Caco-2 (cell line): ENCODE measurements at regions not wholly inside any gene's neighbourhood (a gene's known extent, or its start where the extent isn't known, plus 50 kb on each side); places are given as distances from the start of the nearest gene placed in this dataset.

Source experiments
- BruUV-seq: library from RNA; stranded (reverse); fragments of 400-500 nt; replicated peaks from 2 replicates; lab custom pipeline; 2021; lab: Mats Ljungman, UMichigan
- CTCF ChIA-PET: fragments of 300-600 bp; sonication (Branson Sonifier 250); formaldehyde crosslinking; loops from one replicate; lab custom pipeline; 2022; ENCODE audit warnings: antibody characterized with exemption; lab: Charles Lee
- POLR2A ChIA-PET: fragments of 300-600 bp; sonication (Branson Sonifier 250); formaldehyde crosslinking; loops from one replicate; lab custom pipeline; 2022; ENCODE audit warnings: antibody characterized with exemption; lab: Charles Lee
- DNase-seq, 2 experiments: peaks; one replicate each; pipeline versions ENCODE4 v3.0.0 to v3.0.0-alpha.2; 2020 to 2022
- H3K27me3 ChIP-seq: replicated peaks from 2 replicates; pipeline ENCODE4 v1.6.0; 2011; ENCODE audit warnings: low read length; ENCODE audit not compliant: control insufficient read depth, insufficient read depth
- H3K36me3 ChIP-seq: 2 replicates; pipeline ENCODE4 v1.5.1; 2011; ENCODE audit warnings: low read length; ENCODE audit not compliant: control insufficient read depth, insufficient read depth
- H3K4me1 ChIP-seq: fragments of 250-450 bp; sonication (Bioruptor Pico); 2 replicates; pipeline ENCODE4 v1.5.1; 2020; ENCODE audit warnings: mild to moderate bottlenecking
- H3K4me3 ChIP-seq: 2 replicates; pipeline ENCODE4 v1.5.1; 2011; ENCODE audit warnings: low read depth, mild to moderate bottlenecking, control low read depth, low read length
- H3K9me3 ChIP-seq: fragments of 250-450 bp; sonication (Bioruptor Pico); 2 replicates; pipeline ENCODE4 v1.5.1; 2020; ENCODE audit warnings: mild to moderate bottlenecking, moderate library complexity
- H3K27ac Mint-ChIP-seq: one replicate; pipeline ENCODE4 v1.8.0; 2022; ENCODE audit warnings: mixed read lengths; ENCODE audit not compliant: unreplicated experiment
- H3K27me3 Mint-ChIP-seq: one replicate; pipeline ENCODE4 v1.8.0; 2022; ENCODE audit warnings: mixed read lengths; ENCODE audit not compliant: insufficient read depth, unreplicated experiment
- H3K36me3 Mint-ChIP-seq: one replicate; pipeline ENCODE4 v1.8.0; 2022; ENCODE audit warnings: mild to moderate bottlenecking, mixed read lengths; ENCODE audit not compliant: insufficient read depth, unreplicated experiment
- H3K4me1 Mint-ChIP-seq: one replicate; pipeline ENCODE4 v1.8.0; 2022; ENCODE audit warnings: low read depth, mixed read lengths; ENCODE audit not compliant: unreplicated experiment
- H3K4me3 Mint-ChIP-seq: one replicate; pipeline ENCODE4 v1.8.0; 2022; ENCODE audit warnings: mild to moderate bottlenecking, moderate library complexity, mixed read lengths; ENCODE audit not compliant: unreplicated experiment
- H3K9me3 Mint-ChIP-seq: one replicate; pipeline ENCODE4 v1.8.0; 2022; ENCODE audit warnings: mixed read lengths; ENCODE audit not compliant: unreplicated experiment
- intact Hi-C: fragments of 100-400 bp; cut with micrococcal nuclease; formaldehyde crosslinking; loops from one replicate; pipeline ENCODE4 v1.10.0; 2022; ENCODE audit not compliant: unreplicated experiment
- TF ChIP-seq, protein P1 (sequence below), 2 experiments: fragments of 200-600 bp in 1 of 2; IDR thresholded peaks; 1 replicate in 1 of 2; 2 replicates in 1 of 2; pipeline versions ENCODE4 v1.5.1 to v1.8.0; 2011 to 2022; ENCODE audit warnings: antibody characterized with exemption in 1 of 2, control low read depth in 1 of 2, inconsistent platforms in 1 of 2, low read depth in 1 of 2, low read length in 1 of 2, mild to moderate bottlenecking in 1 of 2, moderate library complexity in 1 of 2; ENCODE audit not compliant: insufficient read depth in 1 of 2, severe bottlenecking in 1 of 2, unreplicated experiment in 1 of 2

DNA sequence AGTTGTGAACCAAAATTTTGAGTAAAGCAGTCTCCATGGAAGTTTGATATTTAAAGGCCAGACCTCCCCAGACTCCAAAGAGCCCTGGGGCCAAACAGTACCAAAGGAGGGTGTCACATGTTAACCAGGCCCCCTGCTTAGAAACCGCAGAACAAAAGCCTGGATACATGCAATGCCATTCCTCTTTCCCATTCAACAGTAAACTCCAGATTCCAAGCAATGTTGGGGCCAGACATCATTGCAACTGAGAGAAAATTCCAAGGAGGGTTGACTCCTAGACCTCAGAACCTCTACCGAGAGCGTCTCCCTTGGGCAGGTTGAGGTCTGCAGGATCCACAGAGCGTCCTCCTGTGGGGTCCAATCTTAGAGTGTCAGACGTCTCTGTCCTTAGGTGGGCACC is 404.4 kb upstream of the SYT4 start:
- H3K4me3 Mint-ChIP-seq, result no peak overlapping the region
- peaks cover 3% of the 10 kb centered on the region for H3K27me3 Mint-ChIP-seq
- no peaks in the 10 kb centered on the region for H3K4me1 Mint-ChIP-seq
- Histone ChIP-seq H3K4me1 (no peaks in the 10 kb centered on the region), H3K9me3 (no peaks in the 10 kb centered on the region), H3K4me3 (no peak overlapping the region), H3K36me3 (no peaks in the 10 kb centered on the region), H3K27me3 (no peaks in the 10 kb centered on the region)
- DNase-seq, result no peak
- ChIA-PET CTCF (no interaction called here), POLR2A (no interaction called here)
- H3K27ac Mint-ChIP-seq, result no peak overlapping the region
- no peaks in the 10 kb centered on the region for H3K36me3 Mint-ChIP-seq
- no peaks in the 10 kb centered on the region for H3K9me3 Mint-ChIP-seq
- intact Hi-C loops, result no loop called here
- TF ChIP-seq, protein P1, sequence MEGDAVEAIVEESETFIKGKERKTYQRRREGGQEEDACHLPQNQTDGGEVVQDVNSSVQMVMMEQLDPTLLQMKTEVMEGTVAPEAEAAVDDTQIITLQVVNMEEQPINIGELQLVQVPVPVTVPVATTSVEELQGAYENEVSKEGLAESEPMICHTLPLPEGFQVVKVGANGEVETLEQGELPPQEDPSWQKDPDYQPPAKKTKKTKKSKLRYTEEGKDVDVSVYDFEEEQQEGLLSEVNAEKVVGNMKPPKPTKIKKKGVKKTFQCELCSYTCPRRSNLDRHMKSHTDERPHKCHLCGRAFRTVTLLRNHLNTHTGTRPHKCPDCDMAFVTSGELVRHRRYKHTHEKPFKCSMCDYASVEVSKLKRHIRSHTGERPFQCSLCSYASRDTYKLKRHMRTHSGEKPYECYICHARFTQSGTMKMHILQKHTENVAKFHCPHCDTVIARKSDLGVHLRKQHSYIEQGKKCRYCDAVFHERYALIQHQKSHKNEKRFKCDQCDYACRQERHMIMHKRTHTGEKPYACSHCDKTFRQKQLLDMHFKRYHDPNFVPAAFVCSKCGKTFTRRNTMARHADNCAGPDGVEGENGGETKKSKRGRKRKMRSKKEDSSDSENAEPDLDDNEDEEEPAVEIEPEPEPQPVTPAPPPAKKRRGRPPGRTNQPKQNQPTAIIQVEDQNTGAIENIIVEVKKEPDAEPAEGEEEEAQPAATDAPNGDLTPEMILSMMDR (IDR thresholded peaks at IDR 0.05; ENCODE audit: insufficient read depth in 1 of 2, low read depth in 1 of 2, low read length in 1 of 2, severe bottlenecking in 1 of 2, unreplicated experiment in 1 of 2), result no peak
- no TSS peak for BruUV-seq

DNA sequence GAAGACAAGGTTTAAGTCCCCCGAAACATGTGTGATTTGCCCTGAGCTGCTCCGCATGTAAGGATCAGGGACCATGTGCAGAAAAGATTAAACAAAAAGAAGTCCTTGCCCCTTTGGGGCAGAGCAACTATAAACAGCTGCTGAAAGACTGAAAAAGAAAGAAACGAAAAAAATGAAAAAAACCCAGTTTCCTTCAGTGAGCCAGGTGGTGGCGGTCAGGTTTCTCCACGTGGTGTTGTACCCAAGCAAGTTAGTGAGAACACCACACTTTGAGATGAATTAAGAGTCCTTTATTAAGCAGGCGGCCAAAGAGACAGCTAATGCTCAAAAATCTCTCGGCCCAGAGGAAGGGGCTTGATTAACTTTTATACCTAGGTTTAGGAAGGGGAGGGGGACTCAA is 404.9 kb upstream of the SYT4 start:
- no peaks in the 10 kb centered on the region for H3K36me3 Mint-ChIP-seq
- no peak overlapping the region for H3K4me3 ChIP-seq
- BruUV-seq, result no TSS peak
- no peaks in the 10 kb centered on the region for H3K9me3 ChIP-seq
- peaks cover 3% of the 10 kb centered on the region for H3K27me3 Mint-ChIP-seq
- H3K27me3 ChIP-seq, result no peaks in the 10 kb centered on the region
- intact Hi-C loops, result no loop called here
- H3K9me3 Mint-ChIP-seq, result no peaks in the 10 kb centered on the region
- no peaks in the 10 kb centered on the region for H3K4me1 ChIP-seq
- no peak for DNase-seq
- H3K27ac Mint-ChIP-seq, result no peak overlapping the region
- TF ChIP-seq, protein P1 (IDR thresholded peaks at IDR 0.05; ENCODE audit: insufficient read depth in 1 of 2, low read depth in 1 of 2, low read length in 1 of 2, severe bottlenecking in 1 of 2, unreplicated experiment in 1 of 2), result no peak
- no peaks in the 10 kb centered on the region for H3K36me3 ChIP-seq
- ChIA-PET CTCF (no interaction called here), POLR2A (no interaction called here)
- no peaks in the 10 kb centered on the region for H3K4me1 Mint-ChIP-seq
- no peak overlapping the region for H3K4me3 Mint-ChIP-seq

DNA sequence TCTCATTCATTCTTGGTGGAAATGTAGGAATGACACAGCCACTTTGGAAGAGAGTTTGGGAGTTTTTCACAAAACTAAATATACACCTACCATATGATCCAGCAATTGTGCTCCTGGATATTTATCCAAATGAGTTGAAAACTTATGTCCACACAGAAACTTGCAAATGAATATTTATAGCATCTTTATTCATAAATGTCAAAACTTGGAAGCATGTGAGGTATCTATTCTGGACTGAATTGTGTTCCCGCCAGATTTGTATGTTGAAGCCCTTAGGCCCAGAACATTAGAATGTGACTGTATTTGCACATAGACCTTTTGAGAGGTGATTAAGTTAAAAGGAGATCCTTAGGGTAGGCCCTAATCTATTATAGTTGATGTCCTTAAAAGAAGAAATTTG is 409.4 kb upstream of the SYT4 start:
- Histone ChIP-seq H3K9me3 (no peaks in the 10 kb centered on the region), H3K27me3 (no peaks in the 10 kb centered on the region), H3K4me3 (no peak overlapping the region), H3K4me1 (no peaks in the 10 kb centered on the region), H3K36me3 (no peaks in the 10 kb centered on the region)
- TF ChIP-seq, protein P1 (IDR thresholded peaks at IDR 0.05; ENCODE audit: insufficient read depth in 1 of 2, low read depth in 1 of 2, low read length in 1 of 2, severe bottlenecking in 1 of 2, unreplicated experiment in 1 of 2), result no peak
- Mint-ChIP-seq H3K9me3 (no peaks in the 10 kb centered on the region), H3K27me3 (peaks cover 3% of the 10 kb centered on the region), H3K27ac (no peak overlapping the region), H3K4me3 (no peak overlapping the region), H3K4me1 (no peaks in the 10 kb centered on the region), H3K36me3 (no peaks in the 10 kb centered on the region)
- no TSS peak for BruUV-seq
- ChIA-PET POLR2A (no interaction called here), CTCF (no interaction called here)
- DNase-seq, result no peak
- intact Hi-C loops, result no loop called here
